Heart left ventricle (tissue), 16 donors: ENCODE measurements at regions not wholly inside any gene's neighbourhood (a gene's known extent, or its start where the extent isn't known, plus 50 kb on each side); places are given as distances from the start of the nearest gene placed in this dataset.

Experiments used
- ATAC-seq, 4 donors: fragments of 200-7000 bp; cut with Tn5 transposase; one replicate each; pipeline ENCODE4 v1.9.1; 2020 to 2022; ENCODE audit warnings: moderate library complexity in 4 of 4, mild to moderate bottlenecking in 3 of 4, moderate number of reproducible peaks in 1 of 4
- DNase-seq, 5 donors: peaks; one replicate each; pipeline ENCODE4 v3.0.0-alpha.2; 2020
- H3K27ac ChIP-seq, 12 donors: fragments of 200-600 bp; sonication (generic) in 4 of 12; one replicate each; pipeline versions ENCODE4 v1.5.0 to v1.8.0; 2016 to 2022; ENCODE audit warnings: mild to moderate bottlenecking in 2 of 12
- H3K27me3 ChIP-seq, 9 donors: fragments of 200-600 bp; sonication (generic) in 2 of 9; one replicate each; pipeline versions ENCODE4 v1.5.1 to v1.8.0; 2016 to 2022; ENCODE audit warnings: mild to moderate bottlenecking in 3 of 9
- H3K36me3 ChIP-seq, 9 donors: fragments of 200-600 bp; sonication (generic) in 2 of 9; one replicate each; pipeline versions ENCODE4 v1.5.0 to v1.8.0; 2018 to 2022; ENCODE audit warnings: mild to moderate bottlenecking in 2 of 9
- H3K4me1 ChIP-seq, 12 donors: fragments of 200-600 bp; sonication (generic) in 4 of 12; one replicate each; pipeline versions ENCODE4 v1.5.0 to v1.8.0; 2016 to 2022; ENCODE audit warnings: mild to moderate bottlenecking in 3 of 12
- H3K4me3 ChIP-seq, 12 donors: fragments of 200-600 bp; sonication (generic) in 4 of 12; one replicate each; pipeline versions ENCODE4 v1.5.0 to v1.8.0; 2017 to 2022; ENCODE audit warnings: mild to moderate bottlenecking in 9 of 12, moderate library complexity in 4 of 12
- H3K9me3 ChIP-seq, 12 donors: fragments of 200-600 bp; sonication (generic) in 4 of 12; one replicate each; pipeline versions ENCODE4 v1.5.0 to v1.8.0; 2016 to 2022; ENCODE audit warnings: mild to moderate bottlenecking in 1 of 12
- POLR2A ChIP-seq, 2 donors: fragments of 450-650 bp; IDR thresholded peaks; one replicate each; pipeline ENCODE4 v1.6.1; 2017; ENCODE audit warnings: antibody characterized with exemption in 2 of 2, mild to moderate bottlenecking in 2 of 2, moderate library complexity in 2 of 2
- WGBS, 4 donors: extraction: QIAGEN DNeasy Blood & Tissue Kit in 2 of 4; methylation state at CpG; one replicate each; pipeline versions ENCODE4 v1.1.5 to v1.1.7; 2013 to 2018; 5-methylcytosine and 5-hydroxymethylcytosine counted together
- intact Hi-C, 10 donors: fragments of 100-400 bp; cut with DNase I; formaldehyde crosslinking; loops; one replicate each; pipeline versions ENCODE4 v1.11.1 to v1.14.2; 2022
- TF ChIP-seq, protein P1 (sequence below), 12 donors: fragments of 200-600 bp; sonication (generic) in 4 of 12; IDR thresholded peaks; one replicate each; pipeline versions ENCODE4 v1.5.0 to v1.8.0; 2018 to 2022; ENCODE audit warnings: antibody characterized with exemption in 12 of 12, mild to moderate bottlenecking in 5 of 12
- donor health status: ischemic (EF 13 %, LVEDD 7.1; RV severe dilation, severe dysfunction).
- donor health status: healthy with polysubstance abuse.
- donor health status: DM: no; HTN: yes; CAD: no.
- donor health status: DM: no; HTN: no; CAD: no.
- donor health status: ischemic (EF 25% LVEDD 6.9; RV normal size, moderate dysfunction).
- donor health status: ischemic (EF 25% LVEDD 5.7; RV mildly dilated, moderate dysfunction).
- donor health status: healthy.
- donor health status: DM: yes; HTN: yes; CAD: no.
- donor health status: ischemic (EF 35%, LVEDD 5.7; RV mildly dilated, moderate dysfunction).
- donor health status: nonischemic (EF 11% LVEDD 7.7; RV severe dilation, severe dysfunction).
- donor health status: DM: yes; HTN: yes; CAD: no.
- donor health status: PGD.
- donor health status: ischemic (EF 29% LVEDD 5.4; RV normal size, mild dysfunction).
- donor health status: nonischemic (EF 23%, LVEDD 6.1; RV moderate dilation, normal function).

DNA sequence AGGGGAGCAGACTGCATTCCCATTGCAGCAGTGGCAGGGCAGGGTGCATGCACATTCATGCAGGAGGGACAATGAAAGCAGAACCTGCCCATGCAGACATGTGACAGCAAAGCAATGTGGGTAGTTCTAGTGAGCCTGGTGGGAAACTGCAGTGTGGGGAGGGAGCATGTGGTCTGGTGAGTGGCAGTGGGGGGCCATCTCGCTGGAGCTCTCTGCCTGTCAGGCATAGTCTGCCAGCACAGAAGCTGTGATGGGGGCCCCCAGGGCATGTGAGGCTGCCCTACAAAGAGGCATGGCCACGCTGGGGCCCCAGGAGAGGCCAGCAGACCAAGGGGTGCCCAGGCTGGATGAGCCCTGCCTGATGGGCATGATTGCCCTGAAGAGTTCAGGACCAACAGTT lies 579.7 kb downstream of the PTPRC start:
- Histone ChIP-seq H3K4me3 (no peak overlapping the region), H3K9me3 (peaks cover 0 to 8% (median 0%) of the 10 kb centered on the region in 12 donors), H3K27me3 (no peaks in the 10 kb centered on the region), H3K27ac (no peak overlapping the region), H3K36me3 (no peaks in the 10 kb centered on the region), H3K4me1 (no peaks in the 10 kb centered on the region)
- intact Hi-C loops: no loop called here
- no peak for ATAC-seq
- DNase-seq: no peak
- TF ChIP-seq, protein P1, sequence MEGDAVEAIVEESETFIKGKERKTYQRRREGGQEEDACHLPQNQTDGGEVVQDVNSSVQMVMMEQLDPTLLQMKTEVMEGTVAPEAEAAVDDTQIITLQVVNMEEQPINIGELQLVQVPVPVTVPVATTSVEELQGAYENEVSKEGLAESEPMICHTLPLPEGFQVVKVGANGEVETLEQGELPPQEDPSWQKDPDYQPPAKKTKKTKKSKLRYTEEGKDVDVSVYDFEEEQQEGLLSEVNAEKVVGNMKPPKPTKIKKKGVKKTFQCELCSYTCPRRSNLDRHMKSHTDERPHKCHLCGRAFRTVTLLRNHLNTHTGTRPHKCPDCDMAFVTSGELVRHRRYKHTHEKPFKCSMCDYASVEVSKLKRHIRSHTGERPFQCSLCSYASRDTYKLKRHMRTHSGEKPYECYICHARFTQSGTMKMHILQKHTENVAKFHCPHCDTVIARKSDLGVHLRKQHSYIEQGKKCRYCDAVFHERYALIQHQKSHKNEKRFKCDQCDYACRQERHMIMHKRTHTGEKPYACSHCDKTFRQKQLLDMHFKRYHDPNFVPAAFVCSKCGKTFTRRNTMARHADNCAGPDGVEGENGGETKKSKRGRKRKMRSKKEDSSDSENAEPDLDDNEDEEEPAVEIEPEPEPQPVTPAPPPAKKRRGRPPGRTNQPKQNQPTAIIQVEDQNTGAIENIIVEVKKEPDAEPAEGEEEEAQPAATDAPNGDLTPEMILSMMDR (IDR thresholded peaks at IDR 0.05): no peak
- no peak for TF ChIP-seq POLR2A (IDR thresholded peaks at IDR 0.05)
- WGBS, 4 donors: 20 to 74% (median 54%) methylated on average over 2 of the region's 2 CpGs

DNA sequence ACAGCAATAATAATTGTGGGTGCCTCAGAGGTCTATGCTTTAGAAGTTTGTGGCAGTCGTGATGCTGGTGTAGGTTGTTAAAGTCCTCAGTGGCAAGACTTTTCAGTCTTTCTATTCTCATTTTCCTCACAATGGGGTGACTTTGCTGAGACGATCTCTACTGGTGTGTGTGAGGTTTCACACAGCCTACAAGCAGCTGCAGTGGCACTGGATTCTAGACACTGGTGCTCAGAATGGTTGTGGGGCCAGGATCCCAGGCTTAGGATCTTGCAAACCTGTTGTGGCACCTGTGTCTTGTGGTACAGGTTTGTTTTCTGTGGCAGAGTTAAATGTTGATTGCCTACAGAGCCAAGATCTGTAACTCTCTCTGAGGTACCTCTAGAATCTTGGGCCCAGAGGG lies 581.2 kb downstream of the PTPRC start:
- intact Hi-C loops: loop anchor here in 1 of 10 donors (10.0 kb wide), 1 partner anchor 85 kb away; no protein-coding TSS in a partner anchor
- no peaks in the 10 kb centered on the region for H3K27me3 ChIP-seq
- no peak overlapping the region for H3K27ac ChIP-seq
- 78 to 84% (median 81%) methylated on average over 2 of the region's 2 CpGs for WGBS, 4 donors
- H3K4me3 ChIP-seq: no peak overlapping the region
- no peak for ATAC-seq
- TF ChIP-seq POLR2A (IDR thresholded peaks at IDR 0.05): no peak
- TF ChIP-seq, protein P1 (IDR thresholded peaks at IDR 0.05): no peak
- H3K9me3 ChIP-seq: peaks cover 0 to 1% (median 0%) of the 10 kb centered on the region in 12 donors
- no peak for DNase-seq
- H3K36me3 ChIP-seq: no peaks in the 10 kb centered on the region
- H3K4me1 ChIP-seq: no peaks in the 10 kb centered on the region

DNA sequence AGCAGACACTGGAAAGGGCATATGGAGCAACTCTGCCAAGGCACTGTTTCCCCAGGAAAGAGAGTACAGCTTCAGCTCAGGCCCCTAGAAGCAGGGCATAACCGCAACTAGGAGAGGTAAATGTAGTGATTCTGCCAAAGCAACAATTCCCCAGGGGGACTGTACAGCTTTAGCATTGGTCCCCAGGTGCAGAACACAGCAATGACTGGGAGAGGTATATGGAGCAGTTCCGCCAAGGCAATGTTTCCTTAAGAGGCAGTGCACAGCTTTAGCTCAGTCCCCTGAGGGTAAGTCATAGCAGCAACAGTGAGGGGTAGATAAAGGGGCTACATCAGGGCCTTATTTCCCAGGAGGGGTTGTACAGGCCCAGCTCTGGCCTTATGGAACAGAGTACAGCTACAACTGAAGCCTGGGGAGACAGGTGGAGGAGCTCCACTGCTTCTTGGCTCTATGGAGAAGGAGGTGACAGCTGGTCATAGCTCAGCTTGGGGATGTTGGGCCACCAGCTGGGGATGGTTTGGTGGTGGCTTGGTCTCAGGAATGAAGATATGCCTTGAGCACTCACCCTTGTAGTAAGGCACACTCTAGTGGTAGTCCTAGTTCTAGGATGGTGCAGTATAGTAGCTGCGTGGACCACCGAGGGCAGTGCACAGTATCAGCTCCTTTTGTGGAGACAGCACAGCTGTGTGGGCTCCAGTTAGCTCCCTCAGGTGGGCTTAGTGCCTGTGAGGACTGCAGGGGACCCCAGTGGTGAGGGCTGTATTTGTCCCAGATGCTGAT lies 582.7 kb downstream of the PTPRC start:
- H3K27me3 ChIP-seq: no peaks in the 10 kb centered on the region
- peaks cover 0 to 7% (median 0%) of the 10 kb centered on the region in 12 donors for H3K4me1 ChIP-seq
- H3K4me3 ChIP-seq: no peak overlapping the region
- no peak overlapping the region for H3K27ac ChIP-seq
- no peak for TF ChIP-seq POLR2A (IDR thresholded peaks at IDR 0.05)
- TF ChIP-seq, protein P1 (IDR thresholded peaks at IDR 0.05): no peak
- no peaks in the 10 kb centered on the region for H3K36me3 ChIP-seq
- ATAC-seq: no peak
- intact Hi-C loops: loop anchor here in 1 of 10 donors (10.0 kb wide), 1 partner anchor 87 kb away; no protein-coding TSS in a partner anchor
- no peaks in the 10 kb centered on the region for H3K9me3 ChIP-seq
- DNase-seq: no peak
- 94 to 100% (median 95%) methylated on average over 1 to 4 of the region's 4 CpGs for WGBS, 4 donors

DNA sequence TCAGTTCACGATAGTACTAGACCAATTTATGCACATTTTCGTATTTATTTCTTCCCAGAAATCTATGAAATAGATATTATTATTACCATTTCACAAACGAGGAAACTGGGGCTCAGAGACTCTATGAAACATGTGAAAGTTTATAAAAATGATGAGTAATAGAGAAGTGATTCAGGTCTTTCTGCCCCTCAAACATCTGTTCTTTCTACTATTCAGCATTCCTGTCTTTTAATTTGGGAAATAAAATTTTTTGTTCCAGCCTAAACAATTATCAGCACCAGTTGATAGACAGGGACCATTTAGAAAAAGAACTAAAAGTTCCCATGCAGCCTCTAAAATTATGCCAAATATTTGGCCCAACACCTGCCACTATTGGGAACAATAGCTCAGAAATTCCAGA lies 585.1 kb downstream of the PTPRC start:
- DNase-seq (no peak), ATAC-seq (no peak)
- H3K27me3 ChIP-seq: no peaks in the 10 kb centered on the region
- peaks cover 0 to 9% (median 0%) of the 10 kb centered on the region in 12 donors for H3K4me1 ChIP-seq
- H3K9me3 ChIP-seq: no peaks in the 10 kb centered on the region
- intact Hi-C loops: loop anchor here in 1 of 10 donors (10.0 kb wide), 1 partner anchor 89 kb away; no protein-coding TSS in a partner anchor
- no peak overlapping the region for H3K27ac ChIP-seq
- WGBS, 4 donors: 81 to 87% (median 85%) methylated on average over 3 of the region's 3 CpGs
- H3K4me3 ChIP-seq: no peak overlapping the region
- no peaks in the 10 kb centered on the region for H3K36me3 ChIP-seq
- TF ChIP-seq, protein P1 (IDR thresholded peaks at IDR 0.05): no peak
- TF ChIP-seq POLR2A (IDR thresholded peaks at IDR 0.05): no peak
